ENCODE measurements at regions not wholly inside any gene's neighbourhood (a gene's known extent, or its start where the extent isn't known, plus 50 kb on each side); places are given as distances from the start of the nearest gene placed in this dataset.
"Not testable (repeated sequence)": the region's sequence is repeated elsewhere in the genome, so short reads cannot be mapped to it uniquely, and the experiment has no call there.

DNA sequence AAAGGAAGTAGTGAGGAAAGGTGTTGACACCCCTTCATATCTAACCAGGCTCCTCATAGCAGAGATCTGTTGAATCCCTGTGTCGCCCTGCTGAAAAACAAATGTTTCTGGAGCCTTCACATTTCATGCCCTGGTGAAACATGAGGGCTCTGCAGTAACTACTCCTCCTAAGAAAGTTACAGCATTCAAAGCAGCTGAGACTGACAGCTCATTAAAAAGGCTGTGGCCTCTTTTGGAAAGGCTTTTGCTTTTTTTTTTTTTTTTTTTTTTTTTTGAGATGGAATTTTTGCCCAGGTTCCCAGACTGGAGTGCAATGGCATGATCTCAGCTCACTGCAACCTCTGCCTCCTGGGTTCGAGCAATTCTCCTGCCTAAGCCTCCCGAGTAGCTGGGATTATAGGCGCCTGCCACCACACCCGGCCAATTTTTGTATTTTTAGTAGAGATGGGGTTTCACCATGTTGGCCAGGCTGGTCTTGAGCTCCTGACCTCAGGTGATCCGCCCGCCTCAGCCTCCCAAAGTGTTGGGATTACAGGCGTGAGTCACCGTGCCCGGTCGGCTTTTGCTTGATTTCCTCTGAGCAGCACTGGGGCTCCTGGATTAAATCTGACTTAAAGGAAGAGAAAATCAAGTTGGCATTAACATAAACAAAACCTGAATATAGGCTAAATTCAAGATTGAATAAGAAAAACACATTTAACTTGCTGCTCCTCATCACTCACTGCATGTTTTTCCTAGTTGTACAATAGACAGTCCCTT is 112.9 kb downstream of the PCSK1 start:
- peak; percentile 29 for DNase-seq

DNA sequence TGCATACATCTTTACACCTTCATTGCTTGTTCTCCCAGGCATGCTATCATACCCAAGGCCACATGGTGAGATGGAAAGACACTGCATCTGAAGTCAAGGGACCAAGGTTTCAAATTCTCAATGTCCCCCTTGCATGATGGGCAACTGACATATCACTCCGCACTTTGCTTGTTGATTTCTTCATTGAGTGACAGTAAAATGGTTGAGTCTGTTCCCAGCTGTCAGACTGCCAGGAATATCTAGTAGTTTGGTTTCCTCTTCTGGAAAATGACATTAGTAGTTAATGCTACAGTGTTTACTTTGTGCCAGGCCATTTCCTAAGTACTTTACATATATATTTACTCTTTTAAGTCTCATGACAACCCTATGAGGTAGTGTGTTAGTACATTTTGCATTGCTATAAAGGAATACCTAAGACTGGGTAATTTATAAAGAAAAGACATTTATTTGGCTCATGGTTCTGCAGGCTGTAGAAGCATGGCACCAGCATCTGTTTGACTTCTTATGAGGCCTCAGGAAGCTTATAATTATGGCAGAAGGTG is 114.4 kb downstream of the PCSK1 start:
- no peak for DNase-seq

DNA sequence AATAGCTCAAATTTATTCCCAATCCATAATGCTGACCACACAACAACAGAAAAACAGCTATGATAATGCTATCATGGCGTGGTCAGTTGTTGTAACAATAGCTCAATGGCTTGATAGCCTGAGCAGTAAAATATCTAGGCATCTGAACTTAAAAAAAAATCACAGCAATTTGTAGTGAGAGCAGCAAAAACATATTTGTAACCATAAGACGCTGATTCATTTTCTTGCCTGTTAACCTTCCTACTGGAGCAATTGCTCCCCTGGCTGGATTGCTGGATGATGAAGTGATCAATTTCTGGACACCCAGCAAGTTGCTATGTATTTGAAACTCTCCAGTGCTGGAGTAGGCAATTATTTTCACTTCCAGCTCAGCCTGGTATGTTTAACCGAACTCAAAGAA is 115.1 kb downstream of the PCSK1 start:
- no peak for DNase-seq

DNA sequence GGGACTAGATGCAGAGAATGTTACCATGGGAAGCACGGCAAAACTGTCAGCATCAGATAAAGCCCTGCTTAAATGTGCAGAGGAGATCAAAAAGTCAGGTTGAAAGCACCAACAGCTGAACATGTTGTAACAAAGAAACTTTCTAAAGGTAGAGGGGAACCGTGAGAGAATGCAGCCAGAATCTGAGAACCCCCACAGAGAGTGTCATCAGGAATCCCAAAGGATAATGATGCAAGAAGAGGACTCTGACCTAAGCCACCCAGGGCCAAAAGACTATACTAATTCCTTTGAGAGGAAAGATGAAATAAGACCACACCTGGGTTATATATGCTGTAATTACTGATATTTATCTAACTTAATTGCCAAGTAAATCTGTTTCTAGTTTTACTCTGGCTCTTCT is 116.6 kb downstream of the PCSK1 start:
- DNase-seq: no peak

DNA sequence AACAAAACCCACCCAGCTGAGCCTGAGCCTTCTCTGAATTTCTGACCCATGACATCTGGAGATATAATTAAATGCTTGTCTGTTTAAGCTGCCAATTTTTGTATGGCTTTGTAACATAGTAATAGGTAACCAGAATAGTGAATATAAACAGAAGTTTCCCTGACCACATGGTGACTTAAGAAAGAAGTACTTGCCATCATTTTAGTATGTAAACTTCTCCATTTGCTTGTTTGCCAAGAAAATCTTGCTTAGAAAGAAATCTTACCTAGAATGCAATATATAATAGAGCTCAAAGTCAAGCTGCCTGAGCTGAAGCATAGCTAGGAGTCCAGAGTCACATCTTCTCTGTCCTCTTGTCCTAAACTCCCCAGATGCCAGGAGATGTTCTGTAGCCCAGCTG is 117.0 kb downstream of the PCSK1 start:
- no peak for DNase-seq

DNA sequence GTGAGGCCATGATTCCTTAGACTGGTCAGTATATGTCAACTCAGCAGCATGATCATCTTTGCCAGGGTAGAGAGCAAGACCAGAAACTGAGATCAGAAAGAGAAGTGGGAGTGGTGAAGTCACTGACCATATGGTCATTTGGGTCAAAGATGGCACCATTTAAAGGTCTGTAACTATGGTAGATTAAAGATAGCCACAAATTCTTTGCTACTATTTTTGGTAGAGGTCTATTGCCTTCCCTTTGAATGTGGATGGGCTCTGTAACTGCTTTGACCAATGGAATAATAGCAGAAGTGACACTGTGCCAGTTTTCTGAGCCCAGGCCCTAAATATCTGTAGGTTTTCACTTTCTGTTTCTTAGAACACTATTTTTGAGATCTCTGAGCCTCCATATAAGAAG is 117.6 kb downstream of the PCSK1 start:
- no peak for DNase-seq

DNA sequence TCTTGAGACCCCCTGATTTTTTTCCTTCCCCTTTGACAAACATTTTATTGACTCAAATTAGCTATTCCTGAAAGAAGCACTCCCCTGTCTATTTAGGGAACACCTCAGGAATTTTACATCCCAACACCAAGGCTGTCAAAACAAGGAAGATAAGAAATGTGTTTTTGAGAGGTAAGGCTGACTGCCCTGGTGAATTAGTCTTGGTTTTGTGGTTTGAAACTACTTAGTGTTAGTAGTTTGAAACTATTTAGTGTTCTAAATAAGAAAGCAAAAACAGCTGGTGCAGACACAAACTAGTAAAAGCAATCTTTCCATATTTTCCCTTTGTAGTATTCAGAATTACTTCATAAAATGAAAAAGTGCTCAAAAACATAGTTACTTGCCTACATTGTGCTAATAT is 120.7 kb downstream of the PCSK1 start:
- DNase-seq: peak; percentile 28

DNA sequence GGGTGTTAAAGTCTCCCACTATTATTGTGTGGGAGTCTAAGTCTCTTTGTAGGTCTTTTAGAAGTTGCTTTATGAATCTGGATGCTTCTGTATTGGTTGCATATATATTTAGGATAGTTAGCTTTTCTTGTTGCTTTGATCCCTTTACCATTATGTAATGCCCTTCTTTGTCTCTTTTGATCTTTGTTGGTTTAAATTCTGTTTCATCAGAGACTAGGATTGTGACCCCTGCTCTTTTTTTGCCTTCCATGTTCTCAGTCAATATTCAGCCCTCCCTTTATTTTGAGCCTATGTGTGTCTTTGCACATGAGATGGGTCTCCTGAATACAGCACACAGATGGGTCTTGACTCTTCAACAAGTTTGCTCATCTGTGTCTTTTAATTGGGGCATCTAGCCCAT is 126.0 kb downstream of the PCSK1 start:
- not testable (repeated sequence) for DNase-seq

DNA sequence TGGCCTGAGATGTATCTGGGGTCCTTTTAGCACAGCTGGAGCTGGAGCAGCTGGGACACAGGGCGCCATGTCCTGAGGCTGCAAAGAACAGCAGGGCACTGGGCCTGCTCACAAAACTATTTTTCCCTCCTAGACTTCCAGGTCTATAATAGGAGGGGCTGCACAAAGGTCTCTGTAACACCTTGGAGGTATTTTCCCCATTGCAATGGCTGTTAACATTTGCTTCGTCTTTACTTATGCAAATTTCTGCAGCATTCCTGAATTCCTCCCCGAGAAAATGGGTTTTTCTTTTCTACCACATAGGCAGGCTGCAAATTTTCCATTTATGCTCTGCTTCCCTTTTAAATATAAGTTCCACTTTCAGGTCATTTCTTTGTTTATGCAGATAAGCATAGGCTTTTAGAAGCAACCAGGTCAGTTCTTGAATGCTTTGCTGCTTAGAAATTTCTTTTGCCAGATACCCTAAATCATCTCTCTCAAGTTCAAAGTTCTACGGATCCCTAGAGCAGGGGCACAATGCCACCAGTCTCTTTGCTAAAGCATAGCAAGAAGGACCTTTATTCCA is 130.8 kb downstream of the PCSK1 start:
- DNase-seq: no peak

DNA sequence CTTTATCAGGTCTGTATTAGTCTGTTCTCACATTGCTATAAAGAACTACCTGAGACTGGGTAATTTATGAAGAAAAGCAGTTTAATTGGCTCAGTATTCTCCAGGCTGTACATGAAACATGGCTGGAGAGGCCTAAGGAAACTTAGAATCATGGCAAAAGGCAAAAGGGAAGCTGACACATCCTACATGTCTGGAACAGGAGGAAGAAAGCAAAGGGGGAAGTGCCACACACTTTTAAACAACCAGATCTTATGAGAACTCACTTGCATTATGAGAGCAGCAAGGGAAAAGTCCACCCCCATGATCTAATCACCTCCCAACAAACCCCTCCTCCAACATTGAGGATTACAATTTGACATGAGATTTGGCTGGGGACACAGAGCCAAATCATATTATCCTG is 132.1 kb downstream of the PCSK1 start:
- no peak for DNase-seq

DNA sequence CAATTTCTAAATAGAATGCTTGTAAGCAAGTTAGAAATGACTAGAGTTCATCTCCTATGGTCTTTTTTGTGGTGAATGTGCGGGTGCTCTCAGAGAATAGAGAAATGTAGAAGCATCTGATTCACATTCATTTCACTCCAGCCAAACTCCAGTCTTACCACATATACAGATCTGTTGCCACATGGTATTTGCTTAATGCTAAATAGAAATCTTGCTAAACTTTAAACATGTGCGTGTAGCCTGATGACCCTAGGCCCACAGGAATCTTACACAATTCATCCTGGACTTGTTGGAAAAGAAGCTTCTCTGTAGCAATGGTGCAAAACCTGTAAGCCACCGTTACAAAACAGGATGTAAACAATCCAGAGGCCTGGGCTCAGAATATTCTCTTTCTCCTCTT is 135.2 kb downstream of the PCSK1 start:
- peak; percentile 53 for DNase-seq

DNA sequence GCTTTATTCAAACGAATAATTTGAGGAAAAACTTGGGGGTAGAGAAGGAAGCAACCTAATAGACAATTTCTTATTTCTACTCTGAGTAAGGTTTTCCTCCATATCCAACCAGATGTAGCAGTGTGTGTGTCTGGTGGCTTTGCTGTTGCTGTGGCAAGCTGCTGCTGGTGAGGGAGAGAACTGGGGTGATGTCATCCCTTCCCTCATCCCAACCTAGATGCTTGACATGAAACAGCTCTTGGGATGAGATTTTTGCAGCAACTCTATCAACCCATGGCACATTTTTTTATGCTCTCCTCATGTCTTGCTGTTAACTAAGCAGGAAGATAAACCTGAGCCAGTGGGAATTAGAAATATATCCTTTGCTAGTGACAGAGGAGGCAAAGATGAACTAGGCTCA is 135.8 kb downstream of the PCSK1 start:
- DNase-seq: peak; percentile 67

DNA sequence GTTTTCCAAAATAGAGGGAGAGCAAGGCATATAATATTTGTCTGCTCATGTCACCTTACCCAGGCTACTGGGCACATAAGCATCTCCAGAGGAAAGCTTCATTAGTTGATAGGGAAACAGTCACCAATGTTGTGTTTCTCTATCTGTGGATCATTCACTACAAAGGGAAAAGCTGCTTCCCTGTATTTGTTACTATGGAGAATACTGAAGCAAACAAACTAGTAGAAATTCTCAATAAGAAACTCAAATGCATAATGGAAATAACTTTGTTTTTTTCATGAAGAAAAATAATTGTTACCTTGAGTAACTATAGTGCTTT is 138.2 kb downstream of the PCSK1 start:
- no peak for DNase-seq

DNA sequence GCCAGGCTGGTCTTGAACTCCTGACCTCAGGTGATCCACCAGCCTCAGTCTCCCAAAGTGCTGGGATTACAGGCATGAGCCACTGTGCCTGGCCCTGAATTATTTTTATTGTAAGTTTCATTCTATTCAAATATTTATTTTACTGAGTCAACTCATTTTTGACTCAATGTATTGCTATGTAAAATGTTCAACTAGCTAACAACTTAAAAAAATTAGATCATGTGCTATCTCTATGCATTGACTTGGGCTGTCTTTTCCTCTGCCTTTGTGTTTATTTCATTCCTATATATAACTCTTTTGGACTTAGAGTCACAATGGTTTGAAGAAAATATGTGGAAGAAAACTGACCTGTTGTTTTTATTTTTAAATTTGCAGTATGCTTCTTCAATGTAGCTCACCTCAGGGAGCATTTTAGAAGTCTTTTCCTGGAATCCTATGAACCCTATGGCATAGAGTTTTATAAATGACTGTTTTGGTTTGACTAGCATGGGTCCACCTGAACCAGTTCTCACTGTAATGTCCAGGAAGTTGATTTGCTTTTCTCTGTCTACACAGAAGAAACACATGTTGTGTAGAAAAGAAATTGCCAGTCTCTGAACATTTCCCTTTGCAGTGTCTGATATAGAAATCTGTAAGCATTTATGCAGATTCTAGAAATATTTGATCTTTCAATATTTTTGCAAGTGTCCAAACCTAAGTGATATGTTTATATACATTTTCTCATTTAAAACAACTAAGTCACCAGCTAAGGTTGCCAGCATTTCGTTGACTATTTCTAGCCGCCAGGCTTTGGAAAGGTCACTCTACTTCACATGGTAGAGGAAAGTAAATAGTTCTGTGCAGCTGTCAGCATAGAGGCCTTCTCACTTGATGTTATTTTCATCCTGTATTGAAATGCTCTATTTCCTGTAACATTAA is 138.8 kb downstream of the PCSK1 start:
- no peak for DNase-seq

DNA sequence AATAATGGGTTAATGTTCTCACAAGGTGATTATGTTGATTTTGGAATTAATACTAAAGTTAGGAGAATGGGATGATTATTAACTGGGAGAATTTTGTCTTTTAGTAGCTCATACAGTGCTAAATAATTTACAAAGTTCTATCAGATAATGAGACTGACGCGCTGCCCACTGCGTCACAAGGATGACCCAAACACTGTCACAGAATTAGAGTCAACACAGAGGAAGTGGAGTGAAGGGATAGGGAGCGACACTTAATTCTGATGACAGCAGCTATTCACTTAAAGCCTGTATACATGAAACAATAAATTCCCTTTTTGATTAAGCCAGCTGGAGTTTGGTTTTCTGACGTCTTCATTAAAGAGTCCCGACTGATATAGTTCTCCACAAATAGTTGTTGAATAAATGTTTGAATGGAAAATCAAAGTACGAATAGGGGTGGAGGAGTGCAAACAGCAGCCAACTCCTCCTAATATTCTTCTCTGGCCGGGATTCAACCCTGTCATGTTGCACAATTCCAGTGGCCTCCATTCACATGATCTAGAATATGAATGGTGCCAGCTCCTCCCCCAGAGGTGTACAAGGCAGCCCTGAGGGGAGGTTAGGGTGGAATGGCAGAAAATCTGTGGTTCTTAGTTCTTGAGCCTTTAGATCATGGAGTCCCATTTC is 140.3 kb downstream of the PCSK1 start:
- DNase-seq: peak; percentile 57

DNA sequence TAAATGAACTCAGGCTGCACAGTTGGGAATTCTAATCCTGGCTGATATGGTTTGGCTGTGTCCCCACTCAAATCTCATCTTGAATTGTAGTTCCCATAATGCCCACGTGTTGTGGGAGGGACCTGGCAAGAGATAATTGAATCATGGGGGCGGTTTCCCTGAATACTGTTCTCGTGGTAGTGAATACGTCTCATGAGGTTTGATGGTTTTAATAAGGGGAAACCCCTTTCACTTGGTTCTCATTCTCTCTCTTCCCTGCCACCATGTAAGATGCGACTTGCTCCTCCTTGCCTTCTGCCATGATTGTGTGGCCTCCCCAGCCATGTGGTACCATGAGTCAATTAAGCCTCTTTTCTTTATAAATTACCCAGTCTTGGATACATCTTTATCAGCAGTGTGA is 143.8 kb downstream of the PCSK1 start:
- DNase-seq: not testable (repeated sequence)

DNA sequence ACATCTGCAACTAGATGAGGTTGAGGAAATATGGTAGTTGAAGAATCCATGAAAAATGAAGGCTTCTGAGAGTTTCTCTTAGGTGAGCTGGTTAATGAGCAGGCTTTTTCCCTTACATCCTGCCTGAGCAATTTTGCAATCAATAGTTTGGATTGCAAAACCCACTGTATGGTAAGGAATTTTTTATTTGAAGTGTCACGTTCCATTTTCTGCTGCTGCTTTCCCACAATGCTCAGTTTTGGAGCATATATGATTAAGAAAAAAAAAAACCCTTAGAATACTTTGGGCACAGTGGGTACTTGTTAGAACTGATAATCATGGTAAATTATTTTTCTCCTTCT is 144.2 kb downstream of the PCSK1 start:
- peak; percentile 22 for DNase-seq

DNA sequence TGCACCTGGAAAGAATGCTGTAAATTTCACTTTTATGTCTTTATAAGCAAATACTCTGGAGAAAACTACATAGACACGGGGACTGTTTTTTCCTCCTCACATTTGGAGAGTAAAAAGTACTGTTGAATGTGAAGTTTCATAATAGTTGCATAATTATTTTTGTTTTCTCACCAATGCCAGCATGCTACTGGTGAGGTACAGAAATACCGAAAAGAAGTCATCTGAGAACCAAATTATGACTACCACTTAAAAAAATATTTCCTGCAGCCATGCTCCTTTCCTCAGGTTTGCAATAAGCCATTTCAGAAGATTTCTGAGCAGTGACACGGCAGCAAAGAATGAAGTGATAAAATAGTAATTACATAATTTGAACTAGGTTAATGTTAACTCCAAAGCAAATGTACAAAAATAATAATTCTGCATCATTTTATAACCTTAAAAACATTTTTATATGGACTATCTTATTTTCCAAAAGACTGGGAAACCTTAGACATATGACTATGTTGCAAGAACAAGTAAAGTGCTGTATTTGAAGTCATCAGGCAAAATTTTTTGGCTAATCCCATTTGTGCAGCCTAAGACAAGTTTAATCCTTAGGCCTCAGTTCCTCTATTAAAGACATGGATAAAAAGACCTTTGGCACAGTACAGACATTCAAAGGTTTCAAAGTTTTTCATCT is 144.7 kb downstream of the PCSK1 start:
- DNase-seq: no peak

DNA sequence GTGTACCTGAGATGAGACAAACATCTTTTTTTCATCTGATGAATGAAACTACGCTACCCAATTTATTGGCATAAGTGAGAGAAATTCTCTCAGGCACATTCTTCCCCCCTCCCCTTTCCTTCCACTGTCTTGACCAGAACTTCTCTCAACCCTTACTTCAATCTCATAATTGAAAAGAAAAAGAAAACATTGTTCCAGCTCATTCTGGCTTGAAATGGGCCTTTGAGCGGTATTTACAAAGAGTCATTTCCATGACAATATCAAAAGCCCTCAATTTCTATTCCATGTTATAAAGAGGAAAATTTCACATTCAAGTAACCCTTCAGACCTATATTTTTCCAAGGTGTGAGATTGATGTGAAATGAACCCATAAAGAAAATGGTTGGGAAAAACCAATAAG is 145.9 kb downstream of the PCSK1 start:
- DNase-seq: no peak

DNA sequence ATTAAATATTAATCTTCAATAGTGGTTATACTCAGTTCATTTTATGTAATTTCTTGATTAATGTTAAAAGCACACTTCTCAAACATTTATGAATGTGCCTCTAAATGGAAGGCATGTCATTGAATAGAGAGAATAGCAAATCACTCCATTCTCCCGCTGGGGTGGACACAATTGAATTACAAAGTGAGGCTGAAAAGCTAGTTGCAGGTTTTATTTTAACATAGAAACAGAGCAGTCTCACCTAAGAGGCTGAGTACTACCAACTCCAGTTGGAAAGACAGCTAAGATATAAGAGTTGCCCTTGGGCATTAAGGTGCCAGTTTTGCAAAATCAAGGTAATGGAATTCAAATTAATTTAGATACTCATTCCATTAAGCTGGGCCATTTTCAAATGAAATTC is 147.2 kb downstream of the PCSK1 start:
- no peak for DNase-seq

DNA sequence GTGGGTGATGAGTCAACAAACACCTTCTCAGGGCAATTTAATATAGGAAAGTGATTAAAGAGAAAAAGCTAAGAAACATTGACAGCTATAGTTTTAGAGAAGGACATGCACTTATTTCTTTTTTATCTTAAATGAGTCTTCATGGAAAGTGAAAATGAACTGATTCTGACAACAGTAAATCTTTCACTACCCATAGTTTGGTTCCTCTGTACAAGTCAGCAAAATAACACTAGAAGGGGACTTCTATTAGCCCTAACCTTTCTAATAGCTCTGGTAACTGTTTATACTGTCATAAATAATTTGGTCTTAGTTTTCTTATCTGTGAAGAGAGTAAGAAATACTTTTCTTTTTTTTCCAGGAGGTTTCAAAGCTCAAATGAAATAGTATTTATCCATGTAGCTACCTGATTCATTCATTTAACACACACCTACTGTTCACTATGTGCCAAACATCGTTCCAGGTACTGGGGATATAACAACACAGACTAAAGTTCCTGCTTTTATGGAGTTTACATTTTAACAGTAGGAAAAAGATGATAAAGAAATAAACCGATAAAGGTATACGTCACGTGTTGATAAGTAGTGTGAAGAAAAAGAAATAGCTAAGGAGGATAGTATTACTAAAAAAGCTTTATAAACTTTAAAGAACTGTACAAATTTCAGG is 148.2 kb downstream of the PCSK1 start:
- no peak for DNase-seq

DNA sequence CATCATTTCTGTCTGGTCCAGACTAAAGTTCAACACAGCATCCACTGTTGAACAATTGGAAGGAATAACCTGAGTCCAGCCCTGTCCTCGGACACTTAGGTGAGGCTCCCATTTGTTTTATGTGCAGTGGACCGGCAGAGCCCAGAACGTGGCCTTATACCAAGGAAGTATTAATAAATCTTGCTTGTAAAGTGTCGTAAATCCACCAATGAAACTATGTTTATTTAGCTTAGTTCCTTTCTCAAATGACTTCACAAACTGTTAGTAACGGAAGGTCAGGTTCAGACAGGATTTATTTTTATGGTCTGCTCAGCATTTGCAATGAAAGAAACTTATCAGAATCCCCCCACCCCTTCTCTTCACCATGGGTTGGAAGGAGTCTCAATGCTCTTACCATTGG is 149.5 kb downstream of the PCSK1 start:
- no peak for DNase-seq

Measured in NCI-H226 (cell line).